Stimulated activated CD8-positive, alpha-beta memory T cell treated with anti-CD3 and anti-CD28 coated beads, Interleukin-7, amount 100 ng/mL, for 4 hours (primary cell): ENCODE measurements at regions not wholly inside any gene's neighbourhood (a gene's known extent, or its start where the extent isn't known, plus 50 kb on each side); places are given as distances from the start of the nearest gene placed in this dataset.

Experiments used
- DNase-seq, 2 donors: peaks; one replicate each; pipeline ENCODE4 v3.0.0-alpha.2; 2020; ENCODE audit warnings: low read depth in 2 of 2

GRCh38 chr3:104460477-104461406 lies 906.0 kb upstream of the ALCAM start:
- DNase-seq = no peak

- no peak for DNase-seq
These were observed 905.3 kb upstream of the ALCAM start for GRCh38 chr3:104461431-104461830.

GRCh38 chr3:104472221-104472620 lies 894.5 kb upstream of the ALCAM start:
- no peak for DNase-seq

GRCh38 chr3:104474011-104474410 lies 892.7 kb upstream of the ALCAM start:
- no peak for DNase-seq

DNA sequence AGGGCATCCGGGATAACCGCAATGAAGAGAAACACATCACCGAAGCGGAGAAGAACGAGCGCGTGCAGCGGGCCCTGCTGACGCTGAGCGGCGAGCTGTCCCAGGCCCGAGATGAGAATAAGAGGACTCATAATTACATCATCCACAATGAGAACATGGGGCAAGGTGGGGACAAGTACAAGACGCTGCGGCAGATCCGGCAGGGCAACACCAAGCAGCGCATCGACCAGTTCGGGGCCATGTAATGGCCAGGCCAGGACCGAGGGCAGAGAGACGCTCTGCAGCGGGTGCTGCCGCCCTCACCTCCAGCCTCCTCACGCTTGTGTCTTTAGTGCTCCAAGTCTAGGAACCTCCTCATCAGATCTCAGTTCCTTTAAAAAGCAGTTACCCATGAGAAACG lies 863.7 kb upstream of the ALCAM start:
- no peak for DNase-seq

DNA sequence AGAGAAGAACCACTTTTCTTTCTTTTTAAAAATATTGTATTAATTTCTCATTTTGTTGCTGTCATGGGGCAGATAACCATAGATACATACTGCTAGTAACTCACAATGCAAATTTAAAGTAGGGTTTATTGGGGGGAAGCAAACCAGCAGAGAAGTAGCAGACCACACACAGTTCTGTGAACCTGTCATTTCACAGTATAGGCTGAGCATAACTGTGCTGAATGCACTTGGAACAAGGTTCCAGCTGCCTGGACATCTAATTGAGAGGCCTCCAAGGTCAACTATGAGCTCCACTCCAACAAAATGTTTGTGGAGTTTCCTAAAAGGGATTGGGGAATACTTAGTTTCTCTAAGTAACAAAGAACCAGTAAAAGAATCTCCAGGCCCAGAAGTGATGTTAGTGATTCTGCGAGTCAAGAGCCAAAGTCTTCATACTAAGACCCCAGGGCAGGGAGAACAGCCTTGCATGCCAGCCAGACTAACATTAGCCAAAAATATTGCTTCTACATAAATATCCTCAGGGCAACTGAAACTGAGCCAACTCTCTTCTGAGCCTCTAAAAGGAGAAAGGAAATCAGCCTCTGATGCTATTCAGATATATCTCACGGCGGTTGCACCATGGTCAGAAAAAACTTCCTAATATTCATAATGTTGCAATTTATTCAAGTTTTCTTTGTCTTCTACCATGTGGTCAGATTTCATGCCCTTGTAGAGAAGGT lies 856.4 kb upstream of the ALCAM start:
- no peak for DNase-seq

GRCh38 chr3:104514371-104514770 lies 852.3 kb upstream of the ALCAM start:
- DNase-seq = no peak

GRCh38 chr3:104514776-104515175 lies 851.9 kb upstream of the ALCAM start:
- DNase-seq = no peak

DNA sequence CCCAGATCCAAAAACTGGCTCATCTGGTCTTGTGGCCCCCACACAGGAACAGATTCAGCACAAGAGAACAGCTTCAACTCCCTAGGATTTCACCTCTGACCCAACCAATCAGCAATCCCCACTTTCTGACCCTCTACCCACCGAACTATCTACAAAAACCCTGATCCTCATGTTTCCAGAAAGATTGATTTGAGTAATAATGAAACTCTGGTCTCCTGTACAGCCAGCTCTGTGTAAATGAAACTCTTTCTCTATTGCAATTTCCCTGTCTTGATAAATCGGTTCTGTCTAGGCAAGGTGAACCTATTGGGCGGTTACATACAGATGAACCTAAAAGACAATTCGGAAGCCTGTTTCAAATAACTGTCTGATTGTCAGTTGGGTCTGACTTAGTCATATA lies 847.6 kb upstream of the ALCAM start:
- DNase-seq = no peak

- no peak for DNase-seq
These were observed 847.1 kb upstream of the ALCAM start for GRCh38 chr3:104519468-104520227.

DNA sequence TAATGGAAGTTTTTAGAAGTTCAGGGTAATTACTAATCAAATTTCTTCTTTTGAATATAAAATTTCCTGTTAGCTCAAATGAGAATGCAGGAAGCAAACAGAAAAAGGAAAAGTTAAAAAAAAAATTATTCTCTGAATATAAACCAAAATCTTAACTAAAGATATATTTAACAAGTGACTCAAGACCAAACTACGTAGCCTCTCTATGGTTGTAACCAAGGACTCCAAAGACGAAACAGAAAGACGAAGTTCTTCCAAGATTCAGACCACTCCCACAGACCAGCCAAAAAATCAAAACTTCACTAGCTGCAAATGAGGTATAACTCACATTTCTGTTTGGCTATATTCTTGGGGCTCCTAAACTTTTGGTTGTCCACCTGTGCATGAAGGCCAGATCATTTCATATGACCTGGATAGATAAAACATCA lies 846.5 kb upstream of the ALCAM start:
- no peak for DNase-seq

DNA sequence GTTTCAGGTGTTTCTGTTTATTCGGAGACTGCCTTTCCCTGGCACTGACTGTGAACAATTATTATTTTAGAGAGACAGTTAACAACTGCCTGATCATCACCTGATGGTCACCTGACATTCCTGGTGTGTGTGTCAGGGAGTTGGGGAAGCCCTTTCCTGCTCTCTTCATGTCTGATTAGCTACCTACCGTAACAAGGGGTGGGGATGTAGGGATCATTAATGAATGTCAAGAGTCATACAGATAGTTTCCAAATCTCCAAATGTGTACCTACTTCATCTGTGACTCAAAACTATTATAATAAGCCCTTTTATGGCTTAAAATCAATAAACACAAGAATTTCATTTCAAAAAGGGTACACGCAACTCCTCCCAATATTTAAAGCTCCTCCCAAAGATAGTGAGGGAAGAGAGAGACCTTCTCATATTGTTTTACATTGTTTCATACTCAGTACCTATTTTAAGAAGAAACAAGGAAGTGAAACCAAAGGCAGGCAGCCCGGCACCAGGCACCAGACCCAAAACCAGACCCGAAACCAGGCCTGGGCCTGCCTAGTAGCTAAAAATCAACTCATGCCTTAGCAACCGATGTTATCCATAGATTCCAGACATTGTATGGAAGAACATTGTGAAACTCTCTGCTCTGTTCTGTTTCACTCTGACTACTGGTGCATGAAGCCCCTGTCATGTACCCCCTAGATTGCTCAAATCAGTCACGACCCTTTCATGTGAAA lies 844.9 kb upstream of the ALCAM start:
- DNase-seq = no peak

- no peak for DNase-seq
These were observed 843.6 kb upstream of the ALCAM start for GRCh38 chr3:104523136-104523535.

GRCh38 chr3:104526901-104527401 lies 839.8 kb upstream of the ALCAM start:
- DNase-seq = no peak

GRCh38 chr3:104530934-104531333 lies 835.8 kb upstream of the ALCAM start:
- no peak for DNase-seq

GRCh38 chr3:104536715-104537114 lies 830.0 kb upstream of the ALCAM start:
- DNase-seq = no peak

- no peak for DNase-seq
These were observed 829.4 kb upstream of the ALCAM start for GRCh38 chr3:104537323-104537722.

DNA sequence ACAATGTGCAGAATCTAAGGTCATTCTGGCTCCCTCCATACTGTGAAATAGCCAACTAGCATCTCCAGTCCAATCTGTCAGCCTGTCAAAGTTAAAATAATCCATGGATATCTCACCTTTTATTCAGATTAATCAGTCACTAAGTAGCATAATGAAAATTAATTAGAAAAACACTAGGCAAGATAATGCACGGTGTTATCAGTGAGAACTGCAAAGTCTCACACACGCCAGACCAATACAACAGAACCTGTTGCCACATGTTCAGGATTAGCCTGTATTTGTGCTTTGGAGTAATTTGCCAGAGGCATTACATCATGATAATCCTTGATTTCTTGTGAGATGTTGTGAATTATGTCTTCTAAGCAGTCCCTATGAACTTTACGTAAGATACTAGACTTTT lies 820.4 kb upstream of the ALCAM start:
- no peak for DNase-seq

DNA sequence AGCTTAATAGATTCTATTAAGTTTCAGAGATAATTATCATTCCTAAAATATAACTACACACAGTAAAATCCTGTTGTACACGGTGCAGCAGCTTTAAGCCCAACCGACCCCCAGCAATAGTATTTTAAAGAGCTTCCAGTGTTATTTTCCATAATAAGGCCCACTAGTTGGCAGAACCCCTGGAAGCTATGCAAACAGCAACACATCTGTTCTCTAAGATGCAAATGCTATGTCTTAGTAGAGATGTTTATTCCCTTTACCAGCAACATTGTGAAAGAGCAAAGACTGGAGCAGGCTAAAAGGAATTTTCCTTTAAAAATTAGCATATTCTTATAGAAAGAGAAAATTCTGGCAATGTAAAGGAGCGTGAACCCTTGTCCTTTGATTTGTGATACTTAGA lies 819.7 kb upstream of the ALCAM start:
- no peak for DNase-seq

DNA sequence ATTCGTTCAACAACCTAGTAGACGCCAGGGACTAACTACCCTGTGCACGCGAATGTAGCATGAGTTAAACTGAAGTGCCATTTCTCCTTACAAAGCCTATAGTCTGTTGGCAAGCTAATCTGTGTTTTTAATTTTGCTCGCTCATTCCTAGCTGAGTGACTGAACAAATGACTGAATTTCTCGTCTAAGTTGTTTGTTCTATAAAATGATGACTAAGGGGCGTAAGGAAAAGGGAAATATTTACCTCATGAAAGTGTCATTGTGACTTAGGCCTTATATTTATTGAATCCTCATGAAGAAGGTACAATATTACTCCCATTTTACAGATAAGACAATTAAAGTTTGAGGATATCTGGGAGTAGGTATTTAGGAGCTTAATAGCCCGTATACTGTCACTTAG lies 818.3 kb upstream of the ALCAM start:
- DNase-seq = no peak

DNA sequence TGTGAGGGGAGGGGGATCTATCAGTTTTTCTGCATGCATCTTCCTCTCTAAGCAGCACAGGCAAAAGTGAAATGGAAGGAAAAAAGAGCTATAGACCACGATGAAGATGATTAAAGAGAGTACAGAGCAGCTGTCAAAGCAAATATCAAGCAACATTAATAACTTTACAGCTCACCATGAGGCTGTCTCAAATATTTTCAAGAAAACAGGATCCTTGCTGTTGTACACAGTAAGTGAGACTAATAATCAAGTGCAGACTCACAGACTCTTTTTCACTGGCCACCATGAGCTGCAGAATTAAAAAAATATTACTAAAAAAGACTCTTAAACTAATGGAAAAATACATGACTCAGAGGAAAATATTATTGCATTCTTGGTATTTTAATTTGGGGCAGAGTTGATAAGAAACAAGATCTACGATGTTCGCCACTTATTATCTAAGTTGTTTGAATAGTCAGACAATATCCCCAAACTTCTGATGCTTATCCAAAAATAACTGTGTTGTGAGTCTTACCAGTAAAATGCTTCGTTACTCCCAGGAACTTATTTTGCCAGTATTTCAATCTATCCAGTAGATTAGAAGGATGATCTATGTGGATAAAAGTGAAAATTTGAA lies 817.5 kb upstream of the ALCAM start:
- no peak for DNase-seq
